ENCODE measurements at regions not wholly inside any gene's neighbourhood (a gene's known extent, or its start where the extent isn't known, plus 50 kb on each side); places are given as distances from the start of the nearest gene placed in this dataset.

GRCh38 chr5:166746506-166746905 lies 1544.9 kb upstream of the WWC1 start:
- no peak overlapping the region for H3K27ac ChIP-seq
- no peaks in the 10 kb centered on the region for H3K9me3 ChIP-seq
- intact Hi-C loops (cut with DNase I), result no loop called here
- H3K4me3 ChIP-seq, result no peak overlapping the region
- H3K36me3 ChIP-seq, result no peaks in the 10 kb centered on the region
- H3K27me3 ChIP-seq, result no peaks in the 10 kb centered on the region
- H3K4me1 ChIP-seq, result no peaks in the 10 kb centered on the region
- ATAC-seq (no peak), DNase-seq (no peak)
- TF ChIP-seq, protein P1, sequence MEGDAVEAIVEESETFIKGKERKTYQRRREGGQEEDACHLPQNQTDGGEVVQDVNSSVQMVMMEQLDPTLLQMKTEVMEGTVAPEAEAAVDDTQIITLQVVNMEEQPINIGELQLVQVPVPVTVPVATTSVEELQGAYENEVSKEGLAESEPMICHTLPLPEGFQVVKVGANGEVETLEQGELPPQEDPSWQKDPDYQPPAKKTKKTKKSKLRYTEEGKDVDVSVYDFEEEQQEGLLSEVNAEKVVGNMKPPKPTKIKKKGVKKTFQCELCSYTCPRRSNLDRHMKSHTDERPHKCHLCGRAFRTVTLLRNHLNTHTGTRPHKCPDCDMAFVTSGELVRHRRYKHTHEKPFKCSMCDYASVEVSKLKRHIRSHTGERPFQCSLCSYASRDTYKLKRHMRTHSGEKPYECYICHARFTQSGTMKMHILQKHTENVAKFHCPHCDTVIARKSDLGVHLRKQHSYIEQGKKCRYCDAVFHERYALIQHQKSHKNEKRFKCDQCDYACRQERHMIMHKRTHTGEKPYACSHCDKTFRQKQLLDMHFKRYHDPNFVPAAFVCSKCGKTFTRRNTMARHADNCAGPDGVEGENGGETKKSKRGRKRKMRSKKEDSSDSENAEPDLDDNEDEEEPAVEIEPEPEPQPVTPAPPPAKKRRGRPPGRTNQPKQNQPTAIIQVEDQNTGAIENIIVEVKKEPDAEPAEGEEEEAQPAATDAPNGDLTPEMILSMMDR (IDR thresholded peaks at IDR 0.05), result no peak

- no peak for DNase-seq
- intact Hi-C loops (cut with DNase I), result no loop called here
- TF ChIP-seq, protein P1 (IDR thresholded peaks at IDR 0.05), result no peak
These were observed 1541.1 kb upstream of the WWC1 start for GRCh38 chr5:166750376-166750775.

DNA sequence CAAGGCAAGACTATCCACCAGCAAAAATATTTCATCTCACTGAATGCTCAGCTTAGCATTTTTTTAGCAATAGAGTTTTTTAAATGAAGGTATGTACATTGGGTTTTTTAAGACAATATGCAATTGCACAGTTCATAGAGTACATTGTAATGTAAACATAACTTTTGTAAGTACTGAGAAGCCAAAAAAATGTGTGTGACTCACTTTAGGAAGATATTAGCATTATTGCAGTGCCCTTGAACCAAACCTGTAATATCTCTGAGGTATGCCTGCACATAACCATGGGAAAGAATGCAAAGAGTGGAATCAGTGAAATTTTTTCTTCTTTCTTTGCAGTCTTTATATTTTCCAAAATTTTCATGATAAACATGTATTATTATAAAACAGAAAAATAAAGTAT lies 1533.3 kb upstream of the WWC1 start:
- TF ChIP-seq, protein P1 (IDR thresholded peaks at IDR 0.05), result no peak
- no peaks in the 10 kb centered on the region for H3K4me1 ChIP-seq
- H3K9me3 ChIP-seq, result no peaks in the 10 kb centered on the region
- ATAC-seq, result no peak
- no peaks in the 10 kb centered on the region for H3K36me3 ChIP-seq
- H3K27ac ChIP-seq, result no peak overlapping the region
- no peak for DNase-seq
- no peaks in the 10 kb centered on the region for H3K27me3 ChIP-seq
- H3K4me3 ChIP-seq, result no peak overlapping the region
- intact Hi-C loops (cut with DNase I), result no loop called here

More at GRCh38 chr5:166750376-166750775, 1541.1 kb upstream of the WWC1 start:
- no peak overlapping the region for H3K27ac ChIP-seq
- no peaks in the 10 kb centered on the region for H3K4me1 ChIP-seq
- no peaks in the 10 kb centered on the region for H3K27me3 ChIP-seq
- H3K9me3 ChIP-seq, result no peaks in the 10 kb centered on the region
- no peak overlapping the region for H3K4me3 ChIP-seq
- no peak for ATAC-seq
- H3K36me3 ChIP-seq, result no peaks in the 10 kb centered on the region

- no peak overlapping the region for H3K27ac ChIP-seq
- H3K4me3 ChIP-seq, result no peak overlapping the region
- DNase-seq (no peak), ATAC-seq (no peak)
- H3K36me3 ChIP-seq, result no peaks in the 10 kb centered on the region
- no peaks in the 10 kb centered on the region for H3K4me1 ChIP-seq
- H3K9me3 ChIP-seq, result no peaks in the 10 kb centered on the region
- TF ChIP-seq, protein P1 (IDR thresholded peaks at IDR 0.05), result no peak
- intact Hi-C loops (cut with DNase I), result no loop called here
- H3K27me3 ChIP-seq, result no peaks in the 10 kb centered on the region
These were observed 1523.6 kb upstream of the WWC1 start for GRCh38 chr5:166767858-166768257.

- Histone ChIP-seq H3K9me3 (no peaks in the 10 kb centered on the region), H3K27me3 (no peaks in the 10 kb centered on the region), H3K36me3 (no peaks in the 10 kb centered on the region), H3K4me3 (no peak overlapping the region), H3K4me1 (no peaks in the 10 kb centered on the region), H3K27ac (no peak overlapping the region)
- TF ChIP-seq, protein P1 (IDR thresholded peaks at IDR 0.05), result no peak
- DNase-seq (no peak), ATAC-seq (no peak)
- intact Hi-C loops (cut with DNase I), result no loop called here
These were observed 1522.9 kb upstream of the WWC1 start for GRCh38 chr5:166768536-166768935.

DNA sequence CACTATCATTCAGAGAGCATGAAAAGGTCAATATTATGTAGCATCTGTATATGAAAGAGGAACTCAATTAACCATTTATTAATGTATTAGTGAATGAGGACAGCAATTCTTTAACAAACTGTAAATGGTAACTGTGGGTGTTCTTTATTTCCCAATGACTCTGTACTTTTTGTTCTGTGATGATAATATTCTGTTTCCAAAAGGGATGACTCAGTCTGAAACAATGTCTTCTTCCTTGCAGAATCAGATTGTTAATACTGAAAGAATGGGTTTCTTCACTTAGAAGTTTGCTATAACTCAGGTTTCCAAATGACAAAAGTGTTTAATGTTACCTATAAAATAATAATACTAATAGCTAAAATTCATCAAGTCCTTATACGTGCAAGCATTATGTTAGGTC lies 1518.7 kb upstream of the WWC1 start:
- TF ChIP-seq, protein P1 (IDR thresholded peaks at IDR 0.05), result no peak
- Histone ChIP-seq H3K27me3 (no peaks in the 10 kb centered on the region), H3K9me3 (no peaks in the 10 kb centered on the region), H3K27ac (no peak overlapping the region), H3K4me1 (no peaks in the 10 kb centered on the region), H3K36me3 (no peaks in the 10 kb centered on the region), H3K4me3 (no peak overlapping the region)
- DNase-seq (no peak), ATAC-seq (no peak)
- intact Hi-C loops (cut with DNase I), result no loop called here

Measured in upper lobe of right lung (tissue), 1 donor.